HG03095 (cell line): ENCODE measurements at regions not wholly inside any gene's neighbourhood (a gene's known extent, or its start where the extent isn't known, plus 50 kb on each side); places are given as distances from the start of the nearest gene placed in this dataset.
"Not testable (repeated sequence)": the region's sequence is repeated elsewhere in the genome, so short reads cannot be mapped to it uniquely, and the experiment has no call there.

Experiments
- ATAC-seq: cut with Tn5 transposase; IDR thresholded peaks from one replicate; pipeline ENCODE4 v1.9.1; 2021; ENCODE audit warnings: moderate library complexity; ENCODE audit not compliant: unreplicated experiment

GRCh38 chr14:85336257-85336656 is 193.7 kb upstream of the FLRT2 start:
- ATAC-seq = no peak

GRCh38 chr14:85336817-85337216 is 193.1 kb upstream of the FLRT2 start:
- ATAC-seq = no peak

GRCh38 chr14:85338895-85339294 is 191.0 kb upstream of the FLRT2 start:
- ATAC-seq = no peak

GRCh38 chr14:85342858-85343607 is 186.9 kb upstream of the FLRT2 start:
- no peak for ATAC-seq

- ATAC-seq = no peak
Observed at GRCh38 chr14:85344171-85344570, 185.8 kb upstream of the FLRT2 start.

GRCh38 chr14:85344847-85345570 is 184.9 kb upstream of the FLRT2 start:
- ATAC-seq = no peak

GRCh38 chr14:85350667-85351066 is 179.3 kb upstream of the FLRT2 start:
- ATAC-seq = no peak

- not testable (repeated sequence) for ATAC-seq
Observed at GRCh38 chr14:85352588-85352987, 177.4 kb upstream of the FLRT2 start.

- ATAC-seq = no peak
Observed at GRCh38 chr14:85357120-85357519, 172.8 kb upstream of the FLRT2 start.

- ATAC-seq = no peak
Observed at GRCh38 chr14:85358136-85358785, 171.7 kb upstream of the FLRT2 start.

- no peak for ATAC-seq
Observed at GRCh38 chr14:85359505-85359904, 170.4 kb upstream of the FLRT2 start.

- no peak for ATAC-seq
Observed at GRCh38 chr14:85363358-85363757, 166.6 kb upstream of the FLRT2 start.

GRCh38 chr14:85366226-85366625 is 163.7 kb upstream of the FLRT2 start:
- no peak for ATAC-seq

GRCh38 chr14:85380881-85381280 is 149.1 kb upstream of the FLRT2 start:
- no peak for ATAC-seq

- ATAC-seq = no peak
Observed at GRCh38 chr14:85382341-85382740, 147.6 kb upstream of the FLRT2 start.

GRCh38 chr14:85387181-85387580 is 142.8 kb upstream of the FLRT2 start:
- ATAC-seq = no peak

- ATAC-seq = no peak
Observed at GRCh38 chr14:85390236-85390635, 139.7 kb upstream of the FLRT2 start.

GRCh38 chr14:85391455-85391854 is 138.5 kb upstream of the FLRT2 start:
- no peak for ATAC-seq

- ATAC-seq = no peak
Observed at GRCh38 chr14:85391892-85392291, 138.1 kb upstream of the FLRT2 start.

GRCh38 chr14:85399186-85399585 is 130.8 kb upstream of the FLRT2 start:
- ATAC-seq = no peak

- ATAC-seq = no peak
Observed at GRCh38 chr14:85400678-85401077, 129.3 kb upstream of the FLRT2 start.

GRCh38 chr14:85401384-85401783 is 128.6 kb upstream of the FLRT2 start:
- no peak for ATAC-seq
